ENCODE measurements at regions not wholly inside any gene's neighbourhood (a gene's known extent, or its start where the extent isn't known, plus 50 kb on each side); places are given as distances from the start of the nearest gene placed in this dataset.

- TF ChIP-seq ZNF280B (CRISPR knock-in tag; IDR thresholded peaks at IDR 0.05) (no peak), ZNF133 (CRISPR knock-in tag; IDR thresholded peaks at IDR 0.05) (no peak), ZNF263 (CRISPR knock-in tag; IDR thresholded peaks at IDR 0.05; ENCODE audit: borderline replicate concordance) (no peak), BCLAF1 (IDR thresholded peaks at IDR 0.05; ENCODE audit: borderline replicate concordance in 1 of 2, control insufficient read depth in 1 of 2, low read depth in 2 of 2, low read length in 1 of 2) (no peak), ZNF384 (IDR thresholded peaks at IDR 0.05; ENCODE audit: low read depth, low read length) (no peak)
Observed at GRCh38 chr13:37192956-37193355, 87.5 kb upstream of the CSNK1A1L start (continued).

- Histone ChIP-seq H3K9me1 (ENCODE audit: control insufficient read depth, insufficient read depth, low read length) (no peaks in the 10 kb centered on the region), H3K9ac (ENCODE audit: insufficient read depth in 1 of 2, low read depth in 2 of 2, low read length in 2 of 2) (no peak overlapping the region), H3K79me2 (ENCODE audit: control insufficient read depth, insufficient read depth, low read length) (no peaks in the 10 kb centered on the region), H3K27me3 (ENCODE audit: control insufficient read depth in 2 of 2, insufficient read depth in 2 of 2, low read length in 2 of 2) (no peaks in the 10 kb centered on the region), H3K4me1 (replicated peaks in 1 of 2; ENCODE audit: control insufficient read depth in 2 of 2, insufficient read depth in 2 of 2, low read length in 2 of 2) (no peaks in the 10 kb centered on the region), H3K27ac (ENCODE audit: extremely low read depth, low read depth, low read length) (no peak overlapping the region), H2AFZ (ENCODE audit: low read depth, low read length) (no peak overlapping the region), H3K4me2 (ENCODE audit: insufficient read depth, low read length) (no peak overlapping the region), H3K4me3 (no peak overlapping the region), H3K9me3 (replicated peaks; ENCODE audit: control insufficient read depth, insufficient read depth, low read depth, low read length) (no peaks in the 10 kb centered on the region), H4K20me1 (replicated peaks; ENCODE audit: control insufficient read depth, insufficient read depth, low read length) (no peaks in the 10 kb centered on the region), H3K36me3 (ENCODE audit: control insufficient read depth, insufficient read depth, low read length) (no peaks in the 10 kb centered on the region)
- ChIA-PET POLR2A (interaction anchor here (1.3 kb wide), 1 partner anchor 25 kb away, joined by 3 read pairs; no protein-coding TSS in a partner anchor), CTCF (ENCODE audit: low intra/inter-chr PET ratio) (no interaction called here)
- intact Hi-C loops (cut with micrococcal nuclease) (no loop called here), in situ Hi-C loops (cut with MboI) (no loop called here)
- FAIRE-seq (no peak), DNase-seq (ENCODE audit: extremely low read depth in 1 of 4, low spot score in 3 of 4) (no peak), ATAC-seq (no peak)
- no TSS peak for BruUV-seq (replicated peaks)
- no peak for TF ChIP-seq POLR2A (conservative IDR thresholded peaks at IDR 0.05)
- no peak for TF ChIP-seq PCBP2 (IDR thresholded peaks at IDR 0.05; ENCODE audit: low read depth, low read length, poor library complexity, severe bottlenecking)
- no peak for TF ChIP-seq TAL1 (IDR thresholded peaks at IDR 0.05)
- no peak for TF ChIP-seq ZNF75A (CRISPR knock-in tag; IDR thresholded peaks at IDR 0.05)
- TF ChIP-seq POLR2AphosphoS2 (IDR thresholded peaks at IDR 0.05; ENCODE audit: low read length), result no peak
- TF ChIP-seq GTF2F1 (IDR thresholded peaks at IDR 0.05; ENCODE audit: low read depth, low read length), result no peak
- no peak for TF ChIP-seq ZBTB49 (CRISPR knock-in tag; IDR thresholded peaks at IDR 0.05; ENCODE audit: borderline replicate concordance)
- no peak for TF ChIP-seq ZNF449 (CRISPR knock-in tag; IDR thresholded peaks at IDR 0.05)
- no peak for TF ChIP-seq STAG1 (CRISPR knock-in tag; IDR thresholded peaks at IDR 0.05; ENCODE audit: borderline replicate concordance)
Observed at GRCh38 chr13:37187621-37188020, 82.2 kb upstream of the CSNK1A1L start.
